ENCODE measurements at regions not wholly inside any gene's neighbourhood (a gene's known extent, or its start where the extent isn't known, plus 50 kb on each side); places are given as distances from the start of the nearest gene placed in this dataset.

- DNase-seq (ENCODE audit: low spot score): no peak
Measured at GRCh38 chr12:11568155-11568761, 81.2 kb upstream of the ETV6 start.

DNA sequence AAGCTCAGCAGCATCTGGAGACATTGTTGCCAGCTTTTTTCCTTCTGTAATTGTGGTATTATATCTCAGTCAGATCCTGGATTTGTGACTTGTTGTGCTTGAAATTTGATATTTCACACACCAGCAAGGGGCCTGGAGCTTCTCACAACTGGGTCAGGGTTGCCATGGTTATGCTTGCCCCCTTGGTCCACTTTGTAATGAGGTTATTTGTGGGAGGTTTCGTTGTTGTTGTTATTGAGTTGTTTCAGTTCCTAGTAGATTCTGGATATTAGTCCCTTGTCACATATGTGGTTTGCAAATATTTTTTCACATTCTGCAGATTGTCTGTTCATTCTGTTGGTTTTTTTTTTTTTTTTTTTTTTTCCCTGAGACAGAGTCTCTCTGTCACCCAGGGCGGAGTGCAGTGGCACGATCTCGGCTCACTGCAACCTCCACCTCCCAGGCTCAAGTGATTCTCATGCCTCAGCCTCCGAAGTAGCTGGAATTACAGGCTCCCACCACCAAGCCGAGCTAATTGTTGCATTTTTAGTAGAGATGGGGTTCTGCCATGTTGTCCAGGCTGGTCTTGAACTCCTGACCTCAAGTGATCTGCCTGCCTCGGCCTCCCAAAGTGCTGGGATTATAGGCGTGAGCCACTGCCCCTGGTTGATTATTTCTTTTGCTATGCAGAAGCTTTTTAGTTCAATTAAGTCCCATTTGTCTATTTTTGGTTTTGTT is 80.6 kb upstream of the ETV6 start:
- no peak for DNase-seq (ENCODE audit: low spot score)

- DNase-seq (ENCODE audit: low spot score): no peak
Measured at GRCh38 chr12:11569716-11570115, 79.8 kb upstream of the ETV6 start.

DNA sequence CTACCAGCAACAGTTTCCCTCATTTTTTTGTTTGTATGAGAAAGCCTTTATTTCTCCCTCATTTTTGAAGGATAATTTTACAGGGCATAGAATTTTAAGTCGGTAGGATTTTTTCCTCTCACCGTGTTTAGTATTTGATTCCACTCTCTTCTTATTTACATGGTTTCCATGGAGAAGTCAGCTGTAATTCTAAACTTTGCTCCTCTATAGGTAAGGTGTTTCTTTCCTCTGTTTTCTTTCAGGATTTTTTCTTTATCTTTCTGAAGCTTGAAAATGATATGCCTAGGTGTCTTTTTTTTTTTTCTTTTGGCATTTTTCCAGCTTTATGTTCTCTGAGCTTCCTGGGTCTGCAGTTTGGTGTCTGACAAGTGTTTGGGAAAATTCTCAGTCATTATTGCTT is 75.6 kb upstream of the ETV6 start:
- no peak for DNase-seq (ENCODE audit: low spot score)

GRCh38 chr12:11576104-11576503 is 73.4 kb upstream of the ETV6 start:
- no peak for DNase-seq (ENCODE audit: low spot score)

GRCh38 chr12:11577658-11578260 is 71.7 kb upstream of the ETV6 start:
- DNase-seq (ENCODE audit: low spot score): no peak

DNA sequence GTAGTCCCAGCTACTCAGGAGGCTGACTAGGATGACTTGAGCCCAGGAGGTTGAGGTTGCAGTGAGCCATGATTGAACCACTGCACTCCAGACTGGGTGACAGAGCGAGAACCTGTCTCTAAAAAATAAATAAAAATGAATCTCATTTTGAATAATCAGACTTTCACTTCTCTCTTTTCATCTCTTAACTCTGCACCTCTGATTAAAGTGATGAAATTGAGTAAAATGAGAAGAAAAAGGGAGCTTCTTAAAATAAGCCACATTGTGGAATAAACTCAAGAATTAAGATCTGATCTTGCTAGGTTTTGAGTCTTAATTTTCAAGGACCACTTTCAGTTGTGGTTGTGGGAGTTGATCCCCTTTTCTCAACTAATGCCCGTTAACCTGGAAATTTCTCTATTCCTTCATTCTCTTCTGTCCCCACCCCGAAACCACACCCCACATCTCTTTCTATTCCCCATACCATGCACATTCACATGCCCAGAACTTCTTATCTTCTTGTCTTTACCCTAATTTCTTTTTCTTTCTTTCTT is 70.9 kb upstream of the ETV6 start:
- no peak for DNase-seq (ENCODE audit: low spot score)

DNA sequence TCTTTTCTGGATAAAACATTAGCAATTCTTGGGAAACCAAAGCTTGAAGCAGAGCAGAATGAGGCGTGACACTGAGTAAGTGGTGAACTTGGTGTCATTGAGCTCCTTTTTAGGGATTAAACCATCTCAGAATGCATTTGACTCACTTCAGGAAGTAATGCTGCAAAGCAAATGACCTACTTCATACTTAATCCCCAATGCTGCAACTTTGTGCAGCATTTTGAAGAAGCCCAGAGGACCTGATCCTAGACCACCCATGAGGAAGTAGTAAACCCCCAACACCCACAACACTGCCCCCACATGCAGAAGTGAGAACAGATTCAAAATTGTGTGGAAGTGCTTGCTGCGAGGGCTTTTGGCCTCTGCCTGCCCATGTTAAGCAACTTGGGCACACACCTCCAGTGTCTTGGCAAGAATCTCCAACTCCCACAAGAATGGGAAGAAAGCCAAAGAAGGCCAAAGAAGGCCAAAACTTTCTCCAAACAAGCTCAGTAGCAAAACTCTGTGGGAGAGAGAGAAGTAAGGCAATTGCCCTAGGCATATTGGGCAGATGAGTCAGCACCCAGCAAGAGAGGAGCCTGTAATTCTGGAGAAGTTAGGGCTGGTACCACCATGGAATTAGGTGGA is 69.2 kb upstream of the ETV6 start:
- peak; percentile 28 for DNase-seq (ENCODE audit: low spot score)

GRCh38 chr12:11581179-11581755 is 68.2 kb upstream of the ETV6 start:
- peak; percentile 54 for DNase-seq (ENCODE audit: low spot score)

DNA sequence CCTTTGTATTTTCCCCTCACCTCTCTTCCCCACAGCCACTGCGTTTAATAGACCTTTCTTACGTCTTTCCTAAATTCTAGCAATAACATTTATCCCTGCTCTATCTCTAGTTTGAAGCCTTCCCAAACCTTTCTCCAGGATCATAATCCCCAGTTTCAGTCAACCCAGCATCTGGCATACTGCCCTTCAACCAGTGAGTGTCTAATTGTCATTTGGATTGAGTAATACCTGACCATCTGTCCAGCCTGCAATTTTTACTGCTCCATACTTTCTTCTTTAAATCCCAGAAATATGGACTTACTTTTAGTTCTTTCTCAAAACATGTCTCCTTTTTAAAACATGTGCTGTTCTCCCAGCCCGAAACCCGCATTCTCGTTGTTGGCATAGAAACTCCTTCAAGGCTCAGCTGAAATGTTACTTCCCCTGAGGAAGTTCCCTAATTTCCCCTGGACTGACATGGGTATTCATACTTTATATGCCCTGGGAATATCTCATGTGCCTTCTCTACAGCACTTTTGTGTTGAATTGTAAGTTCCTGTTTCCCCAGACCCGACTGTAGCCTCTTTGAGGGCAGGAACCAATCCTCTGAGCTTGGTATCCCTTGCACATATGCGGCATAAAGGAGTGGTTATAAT is 65.1 kb upstream of the ETV6 start:
- no peak for DNase-seq (ENCODE audit: low spot score)

- DNase-seq (ENCODE audit: low spot score): no peak
Measured at GRCh38 chr12:11592484-11592883, 57.0 kb upstream of the ETV6 start.

DNA sequence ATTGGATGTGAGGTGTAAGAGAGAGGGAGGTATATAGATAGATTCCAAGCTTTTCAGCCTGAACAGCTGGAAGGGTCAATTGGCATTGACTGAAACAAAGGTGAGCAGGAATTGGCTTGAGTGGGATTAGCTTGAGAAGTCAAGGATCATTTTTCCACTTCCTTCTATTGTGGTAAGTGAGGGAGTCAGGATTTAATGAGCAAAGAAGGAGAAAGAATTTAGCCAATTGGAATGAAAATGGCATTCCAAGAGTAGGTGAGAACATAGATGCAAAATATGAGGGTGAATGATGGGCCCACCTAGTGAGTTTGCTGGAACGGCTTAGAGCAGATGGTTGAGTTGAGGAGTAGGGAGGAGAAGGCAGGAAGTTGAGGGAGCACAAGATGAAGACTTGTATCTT is 56.5 kb upstream of the ETV6 start:
- DNase-seq (ENCODE audit: low spot score): no peak

GRCh38 chr12:11595080-11595479 is 54.4 kb upstream of the ETV6 start:
- DNase-seq (ENCODE audit: low spot score): no peak

GRCh38 chr12:11596141-11596540 is 53.3 kb upstream of the ETV6 start:
- no peak for DNase-seq (ENCODE audit: low spot score)

- DNase-seq (ENCODE audit: low spot score): no peak
Measured at GRCh38 chr12:11598900-11599299, 50.6 kb upstream of the ETV6 start.
